Thoracic aorta (tissue), 2 donors: ENCODE measurements at regions not wholly inside any gene's neighbourhood (a gene's known extent, or its start where the extent isn't known, plus 50 kb on each side); places are given as distances from the start of the nearest gene placed in this dataset.
"Not testable (repeated sequence)": the region's sequence is repeated elsewhere in the genome, so short reads cannot be mapped to it uniquely, and the experiment has no call there.

Experiments used
- ATAC-seq: fragments of 150-250 bp; one replicate; pipeline ENCODE4 v1.8.0; 2017; ENCODE audit warnings: low read depth; ENCODE audit not compliant: insufficient number of reproducible peaks, low FRiP score
- DNase-seq: peaks from one replicate; pipeline ENCODE4 v3.0.0-alpha.2; 2020; ENCODE audit warnings: low spot score
- H3K27ac ChIP-seq, 2 donors: fragments of 200-600 bp; sonication (generic); 1 replicate in 1 of 2; 2 replicates in 1 of 2; pipeline ENCODE4 v1.5.1; 2016; ENCODE audit warnings: mild to moderate bottlenecking in 2 of 2, moderate library complexity in 2 of 2
- H3K27me3 ChIP-seq: fragments of 200-600 bp; sonication (generic); replicated peaks from 2 replicates; pipeline ENCODE4 v1.6.0; 2016; ENCODE audit warnings: mild to moderate bottlenecking; ENCODE audit not compliant: insufficient read depth
- H3K36me3 ChIP-seq: fragments of 200-600 bp; sonication (generic); one replicate; pipeline ENCODE4 v1.5.1; 2016
- H3K4me1 ChIP-seq, 2 donors: fragments of 200-600 bp; sonication (generic); 1 replicate in 1 of 2; 2 replicates in 1 of 2; pipeline versions ENCODE4 v1.5.1 to v1.6.0; 2016; ENCODE audit warnings: low read depth in 2 of 2, mild to moderate bottlenecking in 1 of 2; ENCODE audit not compliant: control insufficient read depth in 1 of 2
- H3K4me3 ChIP-seq: fragments of 200-600 bp; sonication (generic); 2 replicates; pipeline ENCODE4 v1.5.1; 2016; ENCODE audit warnings: mild to moderate bottlenecking
- H3K9me3 ChIP-seq: fragments of 200-600 bp; sonication (generic); 2 replicates; pipeline ENCODE4 v1.5.1; 2016
- TF ChIP-seq, protein P1 (sequence below): fragments of 200-600 bp; sonication (generic); IDR thresholded peaks from one replicate; pipeline ENCODE4 v1.5.1; 2019; ENCODE audit warnings: antibody characterized with exemption

DNA sequence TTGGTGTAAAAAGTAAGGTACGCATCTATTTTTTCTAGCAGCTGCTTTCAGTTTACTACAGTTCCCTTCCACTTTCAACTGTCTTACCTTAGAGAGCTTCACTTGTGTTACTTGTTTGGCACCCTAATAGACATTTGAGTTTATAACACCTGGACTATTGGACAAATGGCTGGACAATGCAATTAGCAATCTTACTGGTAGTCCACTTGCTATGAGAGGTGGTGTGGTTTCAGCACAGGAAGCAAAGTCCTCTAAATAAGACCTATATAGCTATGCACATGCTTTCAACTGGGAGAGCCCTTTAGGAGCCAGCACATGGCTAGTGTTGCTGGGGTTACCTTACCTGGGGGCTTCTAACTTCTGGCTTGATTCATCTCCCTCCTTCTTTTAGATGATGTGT lies 119.6 kb upstream of the RANBP3L start:
- Histone ChIP-seq H3K27ac (no peak overlapping the region), H3K4me3 (no peak overlapping the region), H3K27me3 (no peaks in the 10 kb centered on the region), H3K36me3 (no peaks in the 10 kb centered on the region), H3K4me1 (peaks cover 0 to 4% of the 10 kb centered on the region in 2 donors), H3K9me3 (no peaks in the 10 kb centered on the region)
- no peak for ATAC-seq
- TF ChIP-seq, protein P1, sequence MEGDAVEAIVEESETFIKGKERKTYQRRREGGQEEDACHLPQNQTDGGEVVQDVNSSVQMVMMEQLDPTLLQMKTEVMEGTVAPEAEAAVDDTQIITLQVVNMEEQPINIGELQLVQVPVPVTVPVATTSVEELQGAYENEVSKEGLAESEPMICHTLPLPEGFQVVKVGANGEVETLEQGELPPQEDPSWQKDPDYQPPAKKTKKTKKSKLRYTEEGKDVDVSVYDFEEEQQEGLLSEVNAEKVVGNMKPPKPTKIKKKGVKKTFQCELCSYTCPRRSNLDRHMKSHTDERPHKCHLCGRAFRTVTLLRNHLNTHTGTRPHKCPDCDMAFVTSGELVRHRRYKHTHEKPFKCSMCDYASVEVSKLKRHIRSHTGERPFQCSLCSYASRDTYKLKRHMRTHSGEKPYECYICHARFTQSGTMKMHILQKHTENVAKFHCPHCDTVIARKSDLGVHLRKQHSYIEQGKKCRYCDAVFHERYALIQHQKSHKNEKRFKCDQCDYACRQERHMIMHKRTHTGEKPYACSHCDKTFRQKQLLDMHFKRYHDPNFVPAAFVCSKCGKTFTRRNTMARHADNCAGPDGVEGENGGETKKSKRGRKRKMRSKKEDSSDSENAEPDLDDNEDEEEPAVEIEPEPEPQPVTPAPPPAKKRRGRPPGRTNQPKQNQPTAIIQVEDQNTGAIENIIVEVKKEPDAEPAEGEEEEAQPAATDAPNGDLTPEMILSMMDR: no peak
- DNase-seq: no peak

DNA sequence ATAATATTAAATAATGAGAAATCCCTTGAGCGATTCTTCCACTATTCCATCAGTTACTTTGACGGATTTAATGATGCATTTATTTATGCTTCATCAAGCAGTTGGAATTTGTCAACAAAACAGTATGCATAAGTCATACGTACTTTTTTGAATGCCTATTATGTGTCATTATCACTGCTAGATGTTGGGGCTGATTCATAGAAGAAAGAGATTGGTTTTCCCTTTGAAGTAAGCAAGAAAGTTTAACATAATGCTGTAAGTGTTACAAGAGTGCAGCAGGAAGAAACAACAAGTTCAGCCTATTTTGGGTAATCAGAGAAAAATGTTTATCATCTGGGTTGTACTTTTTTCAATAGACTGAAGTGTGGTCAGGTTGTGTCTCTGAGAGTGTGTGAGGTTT lies 121.2 kb upstream of the RANBP3L start:
- Histone ChIP-seq H3K27ac (no peak overlapping the region), H3K27me3 (no peaks in the 10 kb centered on the region), H3K9me3 (no peaks in the 10 kb centered on the region), H3K4me1 (peaks cover 0 to 4% of the 10 kb centered on the region in 2 donors), H3K36me3 (no peaks in the 10 kb centered on the region), H3K4me3 (no peak overlapping the region)
- TF ChIP-seq, protein P1: no peak
- no peak for DNase-seq
- no peak for ATAC-seq

DNA sequence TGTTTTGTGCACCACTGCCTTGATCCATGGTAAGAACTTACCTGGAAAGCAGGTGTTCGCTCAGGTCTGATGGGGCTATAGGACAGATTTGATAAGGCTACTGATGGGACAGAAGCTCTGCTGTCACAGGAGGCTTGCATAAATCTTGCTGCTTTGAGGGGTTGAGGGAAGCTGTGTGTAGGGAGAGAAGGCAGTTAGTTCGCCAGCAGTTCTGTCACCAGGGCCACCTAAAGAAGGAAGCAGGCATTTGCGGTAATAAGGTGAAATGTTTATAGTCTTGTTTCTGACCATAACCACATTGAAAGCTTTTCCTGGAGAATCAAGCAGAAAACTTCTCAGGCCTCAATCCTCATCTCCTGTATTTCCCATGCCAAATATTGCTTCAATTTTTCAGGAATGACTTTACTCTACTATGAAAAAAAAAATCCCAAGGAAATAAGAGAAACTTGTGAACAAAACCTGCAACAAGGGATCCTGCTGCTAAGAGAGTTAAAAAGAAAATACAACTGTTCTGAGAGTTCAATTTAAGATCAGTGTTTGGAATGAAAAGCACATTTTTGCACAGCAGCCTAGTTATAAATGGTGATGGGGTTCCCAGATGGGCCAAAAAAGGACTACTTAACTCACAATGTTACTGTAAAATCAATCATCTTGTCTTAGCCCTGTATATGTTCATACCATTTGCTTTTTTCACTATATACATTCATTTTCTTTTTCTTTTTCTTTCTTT lies 122.0 kb upstream of the RANBP3L start:
- no peak for ATAC-seq
- Histone ChIP-seq H3K9me3 (no peaks in the 10 kb centered on the region), H3K27ac (no peak overlapping the region), H3K36me3 (no peaks in the 10 kb centered on the region), H3K4me3 (no peak overlapping the region), H3K27me3 (no peaks in the 10 kb centered on the region), H3K4me1 (peaks cover 0 to 4% of the 10 kb centered on the region in 2 donors)
- TF ChIP-seq, protein P1: no peak
- DNase-seq: no peak

DNA sequence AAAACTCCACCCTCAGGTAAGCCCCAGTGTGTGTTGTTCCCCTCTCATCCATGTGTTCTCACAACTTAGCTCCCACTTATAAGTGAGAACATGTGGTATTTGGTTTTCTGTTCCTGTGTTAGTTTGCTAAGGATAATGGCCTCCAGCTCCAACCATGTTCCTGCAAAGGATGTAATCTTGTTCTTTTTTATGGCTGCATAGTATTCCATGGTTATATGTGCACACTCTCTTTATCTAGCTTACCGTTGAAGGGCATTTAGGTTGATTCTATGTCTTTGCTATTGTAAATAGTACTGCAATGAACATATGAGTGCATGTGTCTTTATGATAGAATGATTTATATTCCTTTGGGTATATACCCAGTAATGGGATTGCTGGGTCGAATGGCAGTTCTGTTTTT lies 124.4 kb upstream of the RANBP3L start:
- H3K27ac ChIP-seq, H3K9me3 ChIP-seq, H3K36me3 ChIP-seq, H3K4me1 ChIP-seq, ATAC-seq, DNase-seq, H3K27me3 ChIP-seq, H3K4me3 ChIP-seq: not testable (repeated sequence)

DNA sequence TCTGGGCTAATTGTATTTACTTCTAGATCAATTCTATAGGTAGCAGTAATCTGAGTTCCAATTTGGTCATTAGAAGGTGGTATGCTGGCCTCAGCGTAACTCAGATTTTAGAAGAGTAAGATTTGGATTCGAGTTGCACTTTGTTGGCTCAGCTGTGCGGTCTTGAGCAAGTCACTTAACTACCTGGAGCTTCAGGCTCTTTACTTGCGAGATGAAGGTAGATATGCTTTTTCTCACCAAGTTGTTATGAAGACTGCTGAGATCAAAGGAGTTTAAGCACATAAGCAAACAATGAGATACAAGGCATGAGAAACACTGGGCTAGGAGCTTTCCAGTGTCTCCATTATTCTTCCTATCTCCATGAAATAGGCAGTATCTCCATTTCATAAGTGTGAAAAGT lies 133.8 kb upstream of the RANBP3L start:
- Histone ChIP-seq H3K27me3 (no peaks in the 10 kb centered on the region), H3K27ac (no peak overlapping the region), H3K4me3 (no peak overlapping the region), H3K4me1 (no peaks in the 10 kb centered on the region), H3K36me3 (no peaks in the 10 kb centered on the region), H3K9me3 (no peaks in the 10 kb centered on the region)
- TF ChIP-seq, protein P1: no peak
- DNase-seq: no peak
- no peak for ATAC-seq

DNA sequence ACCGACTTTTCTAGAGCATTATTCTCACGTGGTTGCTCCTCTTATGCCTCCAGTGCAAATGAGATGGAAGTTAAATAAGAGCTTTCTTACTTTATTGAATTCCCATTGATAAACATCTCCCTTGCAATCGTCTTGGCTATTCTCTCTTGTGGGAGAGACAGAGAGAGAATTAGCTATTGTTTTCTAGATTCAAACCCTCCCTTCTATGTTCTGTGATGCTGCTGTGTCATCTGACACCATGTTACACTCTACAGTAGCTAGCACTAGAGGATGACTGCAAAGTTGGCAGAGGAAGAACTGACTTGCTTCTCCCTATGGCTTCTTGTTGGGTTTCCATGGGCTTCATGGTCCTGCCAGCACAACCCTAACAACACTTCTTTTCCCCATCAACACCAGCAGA lies 134.6 kb upstream of the RANBP3L start:
- Histone ChIP-seq H3K36me3 (no peaks in the 10 kb centered on the region), H3K27ac (no peak overlapping the region), H3K4me1 (no peaks in the 10 kb centered on the region), H3K4me3 (no peak overlapping the region), H3K9me3 (no peaks in the 10 kb centered on the region), H3K27me3 (no peaks in the 10 kb centered on the region)
- TF ChIP-seq, protein P1: no peak
- no peak for DNase-seq
- no peak for ATAC-seq
